ENCODE measurements at regions not wholly inside any gene's neighbourhood (a gene's known extent, or its start where the extent isn't known, plus 50 kb on each side); places are given as distances from the start of the nearest gene placed in this dataset.
A peak's percentile ranks its signal among the peaks of the same experiment; 100 is the strongest.

DNA sequence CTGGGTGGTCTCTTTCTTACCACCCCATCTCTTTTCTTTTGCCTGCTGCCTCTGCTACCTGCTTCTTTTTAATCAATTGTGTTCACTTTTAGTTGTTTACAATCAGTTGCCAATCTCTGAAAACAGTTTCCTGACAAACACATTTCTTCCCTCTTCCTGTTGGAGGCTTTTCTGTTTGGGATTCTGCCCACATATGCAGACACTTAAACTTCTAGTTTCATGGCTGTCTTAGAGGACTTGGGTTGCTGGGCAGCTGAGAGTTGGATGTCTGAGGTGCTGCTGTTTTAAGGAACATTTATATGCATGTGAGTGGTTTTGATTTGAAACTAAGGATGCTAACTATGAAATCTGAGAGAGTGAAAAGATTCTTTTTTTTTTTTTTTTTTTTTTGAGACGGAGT, 112.3 kb upstream of the LIMCH1 start:
- DNase-seq (no peak), ATAC-seq (no peak)
- H3K4me3 ChIP-seq: no peak overlapping the region
- 92 to 100% methylated on average over 1 of the region's 1 CpG; no CpG with 5 or more reads in 2 of the 4 donors for WGBS, 4 donors
- no peak for TF ChIP-seq POLR2A (IDR thresholded peaks at IDR 0.05)
- TF ChIP-seq, protein P1, sequence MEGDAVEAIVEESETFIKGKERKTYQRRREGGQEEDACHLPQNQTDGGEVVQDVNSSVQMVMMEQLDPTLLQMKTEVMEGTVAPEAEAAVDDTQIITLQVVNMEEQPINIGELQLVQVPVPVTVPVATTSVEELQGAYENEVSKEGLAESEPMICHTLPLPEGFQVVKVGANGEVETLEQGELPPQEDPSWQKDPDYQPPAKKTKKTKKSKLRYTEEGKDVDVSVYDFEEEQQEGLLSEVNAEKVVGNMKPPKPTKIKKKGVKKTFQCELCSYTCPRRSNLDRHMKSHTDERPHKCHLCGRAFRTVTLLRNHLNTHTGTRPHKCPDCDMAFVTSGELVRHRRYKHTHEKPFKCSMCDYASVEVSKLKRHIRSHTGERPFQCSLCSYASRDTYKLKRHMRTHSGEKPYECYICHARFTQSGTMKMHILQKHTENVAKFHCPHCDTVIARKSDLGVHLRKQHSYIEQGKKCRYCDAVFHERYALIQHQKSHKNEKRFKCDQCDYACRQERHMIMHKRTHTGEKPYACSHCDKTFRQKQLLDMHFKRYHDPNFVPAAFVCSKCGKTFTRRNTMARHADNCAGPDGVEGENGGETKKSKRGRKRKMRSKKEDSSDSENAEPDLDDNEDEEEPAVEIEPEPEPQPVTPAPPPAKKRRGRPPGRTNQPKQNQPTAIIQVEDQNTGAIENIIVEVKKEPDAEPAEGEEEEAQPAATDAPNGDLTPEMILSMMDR (IDR thresholded peaks at IDR 0.05): no peak
- H3K27me3 ChIP-seq: no peaks in the 10 kb centered on the region
- H3K4me1 ChIP-seq: peaks cover 5 to 74% (median 52%) of the 10 kb centered on the region in 12 donors
- H3K27ac ChIP-seq: peak overlapping the region in 2 of 12 donors; percentile 7 to 28
- H3K36me3 ChIP-seq: no peaks in the 10 kb centered on the region
- peaks cover 0 to 6% (median 0%) of the 10 kb centered on the region in 12 donors for H3K9me3 ChIP-seq
- intact Hi-C loops (cut with DNase I): loop anchor here in 6 of 10 donors (5.0 to 10.0 kb wide), 4 partner anchors 61 to 133 kb away; partner anchors contain the start of gene LIMCH1 (in 2 of the 6)

DNA sequence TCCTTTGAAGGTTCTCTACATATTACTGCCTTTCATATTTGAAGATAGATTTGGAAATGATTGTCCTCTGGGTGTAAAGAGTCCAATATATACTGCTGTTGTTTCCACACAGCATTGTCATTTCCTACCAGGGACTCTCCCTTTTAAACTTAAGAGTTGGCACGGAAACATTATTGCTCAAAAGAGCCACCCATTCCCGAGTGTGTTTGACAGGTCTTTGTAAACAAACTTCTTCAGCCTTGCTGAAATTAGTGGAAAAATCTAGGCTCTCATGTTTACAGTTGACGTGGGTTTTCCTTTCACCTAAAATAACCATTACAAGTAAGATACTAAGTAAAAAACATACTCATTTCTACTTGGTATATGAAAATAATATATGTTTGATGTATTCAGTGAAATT, 111.4 kb upstream of the LIMCH1 start:
- Histone ChIP-seq H3K4me3 (no peak overlapping the region), H3K9me3 (peaks cover 0 to 6% (median 0%) of the 10 kb centered on the region in 12 donors), H3K27me3 (no peaks in the 10 kb centered on the region), H3K4me1 (peaks cover 5 to 81% (median 55%) of the 10 kb centered on the region in 12 donors), H3K36me3 (no peaks in the 10 kb centered on the region), H3K27ac (peak overlapping the region in 10 of 12 donors; percentile 16 to 93 (median 68))
- TF ChIP-seq POLR2A (IDR thresholded peaks at IDR 0.05): no peak
- TF ChIP-seq, protein P1 (IDR thresholded peaks at IDR 0.05): no peak
- intact Hi-C loops (cut with DNase I): loop anchor here in 6 of 10 donors (5.0 to 10.0 kb wide), 4 partner anchors 62 to 134 kb away; partner anchors contain the start of gene LIMCH1 (in 2 of the 6)
- WGBS, 4 donors: 20 to 34% (median 24%) methylated on average over 3 of the region's 3 CpGs
- no peak for DNase-seq
- peak in 2 of 4 donors; percentile 24 to 59 for ATAC-seq

DNA sequence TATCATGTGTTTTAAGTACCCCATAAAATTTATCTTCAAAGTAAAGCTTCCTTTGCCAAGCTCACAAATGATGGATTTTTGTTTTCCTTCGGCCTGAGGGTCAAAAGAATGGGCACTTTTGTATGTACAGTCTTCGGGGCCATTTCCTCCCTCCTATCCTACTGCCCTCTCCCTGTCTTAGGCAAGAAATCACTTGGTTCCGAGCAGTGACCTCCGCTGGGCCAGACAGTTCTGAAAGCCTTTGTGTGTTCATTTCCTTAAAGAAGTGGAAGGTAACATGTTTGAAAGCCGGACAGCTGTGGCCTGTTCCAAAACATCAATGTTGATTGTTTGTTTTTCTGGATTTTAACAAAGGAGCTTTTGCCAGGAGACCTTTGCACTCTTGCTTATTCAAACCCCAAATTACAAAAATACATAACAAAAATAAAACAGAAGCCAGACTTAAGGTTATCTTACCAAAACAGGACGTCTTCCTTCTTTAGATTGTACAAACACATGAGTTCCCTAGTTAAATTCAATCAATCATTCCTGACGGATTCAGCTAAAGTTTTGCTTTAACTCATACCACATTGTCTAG, 110.6 kb upstream of the LIMCH1 start:
- WGBS, 4 donors: 42 to 58% (median 47%) methylated on average over 7 of the region's 7 CpGs
- no peak for TF ChIP-seq POLR2A (IDR thresholded peaks at IDR 0.05)
- TF ChIP-seq, protein P1 (IDR thresholded peaks at IDR 0.05): no peak
- Histone ChIP-seq H3K27me3 (no peaks in the 10 kb centered on the region), H3K9me3 (peaks cover 0 to 6% (median 0%) of the 10 kb centered on the region in 12 donors), H3K27ac (peak overlapping the region in 11 of 12 donors; percentile 16 to 93 (median 67)), H3K36me3 (no peaks in the 10 kb centered on the region), H3K4me1 (peaks cover 5 to 89% (median 60%) of the 10 kb centered on the region in 12 donors), H3K4me3 (no peak overlapping the region)
- intact Hi-C loops (cut with DNase I): loop anchor here in 6 of 10 donors (5.0 to 10.0 kb wide), 4 partner anchors 63 to 135 kb away; partner anchors contain the start of gene LIMCH1 (in 2 of the 6)
- DNase-seq (no peak), ATAC-seq (peak in 3 of 4 donors; percentile 15 to 61 (median 52))

DNA sequence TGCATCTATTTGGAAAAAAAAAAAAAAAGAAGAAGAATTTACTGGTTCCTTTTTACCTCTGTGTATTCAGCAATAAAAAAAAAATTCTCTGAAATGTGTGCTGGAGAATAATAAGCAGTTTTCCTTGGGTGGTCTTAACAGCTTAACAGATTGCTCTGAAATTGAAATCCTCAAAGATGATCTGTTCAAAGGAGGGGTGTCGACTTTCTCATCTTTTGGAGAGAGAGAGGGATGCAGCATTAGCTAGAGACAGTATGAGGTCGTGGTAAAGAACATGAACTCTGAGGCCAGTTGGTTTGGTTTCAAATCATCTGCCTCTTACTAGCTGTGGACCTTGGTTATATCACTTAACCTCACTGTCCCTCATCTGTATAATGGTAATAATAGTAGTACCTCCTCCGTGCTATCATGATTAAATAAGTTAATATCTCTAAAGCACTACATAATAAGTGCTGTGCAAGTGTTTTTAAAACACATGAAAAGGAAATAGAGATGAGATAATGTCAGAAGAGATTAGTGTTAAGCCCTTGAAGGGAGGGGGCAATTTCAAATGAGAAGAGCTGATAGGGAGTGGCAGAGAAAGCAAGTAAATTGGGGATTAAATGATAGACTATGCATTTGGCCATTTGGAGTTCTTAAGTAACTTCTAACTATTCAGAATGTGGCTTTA, 109.9 kb upstream of the LIMCH1 start:
- H3K4me3 ChIP-seq: no peak overlapping the region
- intact Hi-C loops (cut with DNase I): loop anchor here in 6 of 10 donors (5.0 to 10.0 kb wide), 4 partner anchors 63 to 136 kb away; partner anchors contain the start of gene LIMCH1 (in 2 of the 6)

More for the DNA sequence above, 109.9 kb upstream of the LIMCH1 start:
- H3K9me3 ChIP-seq: peaks cover 0 to 6% (median 0%) of the 10 kb centered on the region in 12 donors
- peak overlapping the region in 11 of 12 donors; percentile 16 to 93 (median 67) for H3K27ac ChIP-seq
- H3K27me3 ChIP-seq: no peaks in the 10 kb centered on the region
- peaks cover 5 to 96% (median 67%) of the 10 kb centered on the region in 12 donors for H3K4me1 ChIP-seq
- no peak for TF ChIP-seq POLR2A (IDR thresholded peaks at IDR 0.05)
- TF ChIP-seq, protein P1 (IDR thresholded peaks at IDR 0.05): no peak
- no peaks in the 10 kb centered on the region for H3K36me3 ChIP-seq
- ATAC-seq (peak in 3 of 4 donors; percentile 8 to 30 (median 26)), DNase-seq (no peak)
- 43 to 53% (median 45%) methylated on average over 3 of the region's 3 CpGs for whole genome bisulfite sequencing, 4 donors

Measured in heart left ventricle (tissue), 16 donors.